ENCODE measurements at regions not wholly inside any gene's neighbourhood (a gene's known extent, or its start where the extent isn't known, plus 50 kb on each side); places are given as distances from the start of the nearest gene placed in this dataset.
A peak's percentile ranks its signal among the peaks of the same experiment; 100 is the strongest.
"Not testable (repeated sequence)": the region's sequence is repeated elsewhere in the genome, so short reads cannot be mapped to it uniquely, and the experiment has no call there.

- DNase-seq: no peak
Observed at GRCh38 chr1:244271691-244272308, 179.9 kb downstream of the ADSS2 start.

DNA sequence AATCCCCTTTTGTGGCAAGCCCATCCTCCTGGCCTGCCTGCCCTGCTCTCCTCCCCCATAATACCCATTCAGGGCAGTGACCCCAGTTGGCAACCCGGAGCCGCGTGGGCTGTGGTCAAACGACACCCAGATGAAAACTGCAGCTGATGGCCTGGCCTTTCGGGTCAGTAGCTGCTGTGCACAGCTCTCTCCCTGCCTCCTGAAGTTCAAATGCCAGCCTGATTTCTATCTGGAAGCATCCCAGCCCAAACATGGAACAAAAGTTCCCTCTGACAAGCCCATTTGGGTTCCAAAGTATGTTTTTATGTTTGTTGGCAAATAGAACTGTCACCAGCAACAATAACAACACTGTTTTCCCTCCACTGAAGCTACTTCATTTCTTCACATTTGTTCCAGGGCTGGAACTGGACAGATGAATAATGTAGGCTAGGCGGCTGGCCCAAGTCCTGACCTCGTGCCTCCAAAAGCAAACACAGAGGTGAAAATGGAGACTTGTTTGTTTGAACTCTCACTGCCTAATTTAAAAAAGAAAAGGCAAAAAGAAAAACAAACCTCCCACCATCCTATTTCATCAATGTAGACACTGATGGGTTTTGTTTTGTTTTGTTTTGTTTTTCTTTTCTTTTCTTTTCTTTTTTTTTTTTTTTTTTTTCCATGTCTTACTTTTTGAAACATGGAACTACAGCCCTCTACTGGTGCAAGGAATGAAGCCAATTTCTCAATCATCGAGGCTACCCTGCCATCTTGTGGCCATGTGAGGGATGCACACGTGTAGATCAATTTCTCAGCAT lies 179.0 kb downstream of the ADSS2 start:
- DNase-seq: peak; percentile 84

DNA sequence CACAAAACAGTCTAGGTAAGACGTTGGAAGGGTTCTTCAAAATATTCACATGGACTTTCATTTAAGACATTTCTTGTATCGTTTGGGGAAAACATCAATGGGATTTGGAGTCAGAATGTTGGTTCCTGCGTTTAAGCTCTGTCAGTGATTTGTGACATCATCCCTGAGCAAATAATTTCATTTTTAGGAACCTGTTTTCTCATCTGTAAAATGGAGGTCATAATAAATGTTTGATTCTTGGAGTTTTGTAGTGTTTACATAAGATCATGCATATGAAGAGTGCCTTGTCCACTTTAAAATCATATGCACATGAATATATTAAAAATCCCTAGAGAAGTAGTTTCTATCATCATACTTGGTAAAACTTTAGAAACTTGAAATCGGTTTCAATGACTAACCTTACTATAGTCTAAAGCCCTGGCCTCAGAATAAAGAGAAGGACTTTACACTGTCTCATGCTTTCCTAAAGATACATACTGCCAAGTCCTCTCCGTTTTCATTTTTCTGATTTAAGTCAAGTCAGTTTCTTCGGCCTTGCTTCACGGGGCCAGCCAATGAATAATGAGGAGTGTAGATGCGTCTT lies 178.4 kb downstream of the ADSS2 start:
- no peak for DNase-seq

DNA sequence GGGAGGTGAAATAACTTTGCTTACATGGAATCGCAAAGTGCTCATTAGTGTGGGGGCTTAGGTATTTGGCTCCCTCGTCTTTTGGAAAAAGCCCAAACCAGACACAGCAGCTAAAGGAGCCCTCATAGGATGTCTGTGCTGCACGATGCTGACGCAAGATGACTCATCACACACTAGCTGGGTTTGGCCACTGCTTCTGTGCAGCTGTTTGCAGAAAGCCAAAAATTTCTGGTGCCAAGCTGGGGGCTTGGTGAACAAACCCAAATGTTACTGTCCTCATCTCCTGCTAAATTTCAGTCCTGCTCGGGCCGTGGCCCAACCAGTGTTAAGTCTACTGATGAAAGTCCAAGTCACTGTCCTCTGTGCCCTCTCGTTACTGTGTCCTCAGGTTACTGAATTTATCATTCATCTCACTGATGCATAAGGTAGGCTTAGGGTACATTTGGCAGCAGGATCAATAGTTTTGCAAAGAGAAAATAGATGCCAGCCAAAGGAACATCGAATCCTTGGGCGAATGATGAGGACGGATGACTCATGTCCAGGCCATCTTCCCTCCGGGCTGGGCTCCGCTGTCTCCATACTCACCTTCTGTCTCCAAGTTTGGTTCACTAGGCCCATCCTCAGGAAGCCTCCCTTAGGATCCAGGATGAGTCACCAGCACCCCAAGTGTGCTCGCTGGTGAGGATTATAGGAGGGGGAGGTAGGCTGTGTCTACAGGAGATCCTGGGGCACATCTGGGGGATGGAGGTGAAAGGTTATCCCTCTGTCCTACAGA lies 177.7 kb downstream of the ADSS2 start:
- DNase-seq: peak; percentile 92

GRCh38 chr1:244276646-244277045 lies 175.1 kb downstream of the ADSS2 start:
- DNase-seq: no peak

GRCh38 chr1:244280201-244280600 lies 171.5 kb downstream of the ADSS2 start:
- DNase-seq: no peak

DNA sequence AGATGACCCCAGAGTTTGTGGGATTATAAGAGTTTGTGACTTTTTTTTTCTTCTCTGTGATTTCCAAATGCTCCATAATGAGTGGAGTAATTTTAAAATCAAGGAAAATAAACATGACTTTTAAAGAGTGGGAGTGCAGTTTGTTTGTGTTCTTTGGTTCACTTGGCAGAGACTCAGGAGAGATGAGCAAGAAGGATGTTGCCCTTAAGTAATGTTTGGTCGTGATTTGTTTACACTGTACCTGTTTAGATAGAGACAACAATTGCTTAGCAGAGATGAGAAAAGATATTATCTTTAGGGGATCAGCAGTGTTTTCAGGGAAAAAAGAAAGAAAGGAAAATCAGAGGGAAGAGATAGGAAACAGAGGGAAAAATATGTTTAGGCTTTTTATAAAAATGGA lies 170.8 kb downstream of the ADSS2 start:
- DNase-seq: no peak

GRCh38 chr1:244283772-244284171 lies 167.9 kb downstream of the ADSS2 start:
- DNase-seq: peak; percentile 4

DNA sequence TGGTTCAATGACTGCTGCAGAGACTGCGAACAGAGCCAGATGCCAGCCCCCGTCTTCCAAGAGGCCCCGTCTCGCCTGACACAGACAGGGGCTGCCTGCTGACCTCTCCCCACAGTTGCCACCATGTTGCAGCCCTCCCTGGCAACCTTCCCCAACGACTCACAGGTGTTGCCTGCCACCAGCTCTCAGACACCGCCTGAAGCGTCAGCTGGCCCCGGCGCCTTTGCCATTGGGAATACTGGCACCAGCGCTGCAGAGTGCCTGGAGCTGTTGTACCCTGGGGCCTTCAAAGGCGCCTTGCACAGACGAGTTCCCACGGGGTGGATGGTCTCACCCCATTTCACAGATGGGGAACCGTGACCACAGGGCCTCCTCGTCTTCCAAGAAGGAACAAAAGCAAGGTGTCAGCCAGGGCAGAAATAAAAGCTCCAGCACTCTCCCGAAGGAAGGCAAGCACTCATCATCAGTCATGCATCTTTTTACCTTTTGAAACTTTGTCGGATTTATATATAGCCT lies 167.0 kb downstream of the ADSS2 start:
- DNase-seq: peak; percentile 45

GRCh38 chr1:244286341-244286740 lies 165.4 kb downstream of the ADSS2 start:
- peak; percentile 35 for DNase-seq

DNA sequence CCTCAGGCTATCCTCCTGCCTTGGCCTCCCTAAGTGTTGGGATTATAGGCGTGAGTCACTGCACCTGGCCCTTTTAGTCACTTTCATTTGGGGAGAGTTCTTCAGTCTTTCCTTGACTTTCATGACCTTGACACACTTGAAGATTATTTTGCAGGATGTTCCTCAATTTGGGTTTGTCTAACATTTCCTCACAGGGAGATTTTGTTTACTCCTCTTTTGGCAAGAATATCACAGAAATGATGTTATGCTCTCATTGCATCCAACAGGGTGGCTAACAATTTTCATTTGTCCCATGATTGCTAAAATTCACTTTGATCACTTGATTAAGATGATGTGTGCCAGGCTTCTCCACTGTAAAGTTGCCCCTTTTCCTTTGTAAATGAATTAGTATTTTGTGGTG lies 164.0 kb downstream of the ADSS2 start:
- no peak for DNase-seq

DNA sequence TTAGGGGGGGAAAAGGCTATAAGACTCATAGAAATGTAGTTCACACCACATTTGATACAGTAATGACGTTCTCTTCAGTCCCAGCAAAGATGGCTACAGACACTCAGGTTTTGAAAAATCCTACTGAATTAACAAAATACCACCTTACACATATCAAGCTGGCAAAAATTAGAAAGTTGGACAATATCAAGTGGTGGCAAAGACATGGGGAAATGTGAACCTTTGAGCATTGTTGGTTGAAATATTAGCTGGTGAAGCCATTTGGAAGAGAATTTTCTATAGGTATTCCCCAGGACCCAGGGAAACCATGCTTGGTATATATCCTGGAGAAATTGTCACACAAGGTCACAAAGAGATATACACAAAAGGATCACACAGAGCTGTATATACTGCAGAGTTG lies 163.0 kb downstream of the ADSS2 start:
- no peak for DNase-seq

DNA sequence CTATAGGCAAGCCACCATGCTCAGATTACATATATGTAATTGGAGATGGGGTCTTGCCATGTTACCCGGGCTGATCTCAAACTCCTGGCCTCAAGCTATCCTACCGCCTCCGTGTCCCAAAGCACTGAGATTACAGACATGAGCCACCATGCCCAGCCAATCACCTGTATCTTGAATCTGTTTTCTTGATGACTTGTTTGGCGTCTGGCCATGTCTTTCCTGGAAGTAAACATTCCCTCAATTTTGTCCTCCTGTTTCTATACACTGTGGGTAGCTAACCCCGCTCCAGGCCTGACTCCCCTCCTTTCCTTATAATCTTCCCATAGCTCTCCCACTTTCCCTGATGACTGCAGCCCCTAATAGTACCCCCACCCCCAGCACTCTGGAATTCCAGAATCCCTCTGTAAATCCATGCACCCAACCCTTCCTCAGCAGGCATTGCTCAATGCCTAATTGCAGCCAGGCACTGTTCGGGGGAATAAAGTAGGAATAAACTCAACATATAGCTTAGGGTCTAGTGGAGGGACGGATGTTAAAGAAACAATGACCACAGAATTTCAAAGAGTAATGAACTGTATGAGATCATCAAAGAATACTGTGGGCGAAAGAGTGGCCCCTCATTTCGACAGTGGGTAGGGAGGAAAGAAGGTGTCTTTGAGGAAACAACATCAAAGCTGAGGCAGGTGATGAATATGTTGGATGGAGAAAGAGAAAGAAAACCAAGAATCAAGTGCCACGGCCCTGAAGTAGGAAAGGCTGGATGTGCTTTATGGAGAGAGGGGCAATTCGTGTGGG lies 161.5 kb downstream of the ADSS2 start:
- no peak for DNase-seq

DNA sequence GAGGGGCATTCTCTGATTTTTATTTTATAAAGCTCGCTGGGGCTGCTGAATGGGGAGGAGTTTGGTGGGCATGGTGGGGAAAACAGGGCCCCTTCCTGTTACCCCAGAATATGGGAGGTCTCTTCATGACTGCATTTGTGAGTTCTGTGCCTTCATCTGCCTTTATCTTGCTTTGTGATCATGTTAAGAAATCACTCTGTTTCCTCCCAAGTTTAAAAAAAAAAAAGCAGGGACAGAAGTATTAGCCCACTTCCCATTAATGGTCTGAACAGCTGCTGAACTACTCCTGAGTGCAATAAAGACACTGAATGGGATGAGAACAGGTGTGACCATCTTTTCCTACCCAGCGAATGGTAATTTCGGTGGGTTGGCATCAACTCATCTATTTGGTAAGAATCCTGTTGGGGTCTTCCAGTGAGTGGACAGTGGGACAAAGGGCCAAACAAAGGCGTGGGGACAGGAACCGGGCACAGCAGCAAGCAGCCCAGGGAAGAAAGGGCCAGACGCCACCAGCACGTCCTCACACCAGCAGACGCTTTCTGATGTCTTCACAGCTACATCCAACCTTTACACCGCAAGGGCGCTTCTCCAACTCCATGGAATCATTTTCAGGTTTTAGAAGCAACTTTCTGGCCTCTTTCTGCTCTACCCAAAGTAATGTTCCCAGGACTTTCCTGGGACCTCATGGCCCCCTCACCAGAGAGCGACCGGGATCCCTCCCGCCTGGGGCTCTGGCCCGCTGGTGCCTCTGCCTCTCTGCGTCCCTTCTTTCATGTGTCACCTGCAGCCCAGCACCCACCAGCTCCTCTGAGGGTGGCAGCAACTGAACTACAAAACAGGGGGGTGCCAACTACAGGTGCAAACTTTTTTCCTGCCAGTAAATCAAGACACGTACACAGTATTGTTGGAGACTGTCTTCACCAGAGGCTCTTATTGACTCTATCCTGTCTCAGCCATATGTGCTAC lies 160.2 kb downstream of the ADSS2 start:
- DNase-seq: no peak

DNA sequence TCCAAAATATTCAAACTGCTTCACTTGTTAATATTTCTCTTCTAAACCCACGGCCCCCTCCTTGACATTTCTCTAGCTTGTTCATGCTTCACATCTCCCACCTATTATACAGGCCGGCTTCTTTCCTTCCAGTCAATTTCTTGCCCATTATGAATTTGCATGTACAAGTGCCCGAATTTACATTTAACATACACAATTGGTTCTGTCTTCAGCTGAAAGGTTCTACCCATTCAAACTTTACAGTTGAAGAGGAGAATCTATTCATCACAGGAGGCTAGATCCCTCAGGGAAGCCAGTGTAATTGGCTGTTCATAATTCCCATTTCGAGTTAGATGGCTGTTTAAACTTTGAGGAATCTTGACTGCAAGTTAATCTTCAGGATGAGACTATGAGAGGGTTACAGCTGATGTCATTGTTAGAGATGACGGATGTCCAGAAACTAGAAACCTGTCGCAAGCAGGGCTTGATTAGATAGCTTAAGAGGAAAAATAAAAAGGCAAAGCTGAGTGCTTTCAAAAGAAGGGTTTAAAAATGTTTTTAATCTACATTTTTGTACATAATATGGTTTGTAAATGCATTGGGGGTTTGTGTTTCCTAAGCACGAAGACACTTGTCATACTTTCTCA lies 157.0 kb downstream of the ADSS2 start:
- no peak for DNase-seq

GRCh38 chr1:244296003-244296402 lies 155.7 kb downstream of the ADSS2 start:
- DNase-seq: no peak

- no peak for DNase-seq
Observed at GRCh38 chr1:244296447-244296846, 155.3 kb downstream of the ADSS2 start.

GRCh38 chr1:244297087-244297486 lies 154.6 kb downstream of the ADSS2 start:
- DNase-seq: no peak

DNA sequence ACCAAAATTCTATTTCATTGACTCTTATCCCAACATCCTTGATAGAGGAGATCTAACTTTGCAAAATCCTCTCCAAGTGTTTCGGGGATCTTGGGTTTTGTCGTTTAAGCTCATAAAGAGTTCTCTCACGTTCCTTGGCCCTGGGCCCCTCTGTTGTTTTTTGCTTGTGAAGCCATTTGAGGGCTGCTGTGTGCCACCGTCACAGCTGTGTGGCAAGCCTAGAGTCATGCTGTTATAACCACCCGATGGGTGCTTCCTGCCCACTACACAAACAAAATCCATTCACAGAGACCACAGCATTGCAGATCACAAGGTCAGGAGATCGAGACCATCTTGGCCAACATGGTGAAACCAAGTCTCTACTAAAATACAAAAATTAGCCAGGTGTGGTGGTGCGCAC lies 154.1 kb downstream of the ADSS2 start:
- DNase-seq: no peak

- DNase-seq: not testable (repeated sequence)
Observed at GRCh38 chr1:244300029-244300375, 151.7 kb downstream of the ADSS2 start.
